OCI-LY7 (cell line): ENCODE measurements at regions not wholly inside any gene's neighbourhood (a gene's known extent, or its start where the extent isn't known, plus 50 kb on each side); places are given as distances from the start of the nearest gene placed in this dataset.

ENCODE experiments used
- CTCF ChIP-seq: fragments of 200-600 bp; sonication (generic); conservative IDR thresholded peaks from 2 replicates; pipeline ENCODE4 v1.5.1; 2014; ENCODE audit warnings: mild to moderate bottlenecking, antibody characterized with exemption, low read length, moderate library complexity, mixed read lengths
- EZH2phosphoT487 ChIP-seq: fragments of 200-600 bp; sonication (generic); IDR thresholded peaks from 2 replicates; pipeline ENCODE4 v1.6.1; 2018; ENCODE audit warnings: low read depth, borderline replicate concordance, mild to moderate bottlenecking, mixed run types, antibody characterized with exemption, low read length, moderate library complexity, mixed read lengths

DNA sequence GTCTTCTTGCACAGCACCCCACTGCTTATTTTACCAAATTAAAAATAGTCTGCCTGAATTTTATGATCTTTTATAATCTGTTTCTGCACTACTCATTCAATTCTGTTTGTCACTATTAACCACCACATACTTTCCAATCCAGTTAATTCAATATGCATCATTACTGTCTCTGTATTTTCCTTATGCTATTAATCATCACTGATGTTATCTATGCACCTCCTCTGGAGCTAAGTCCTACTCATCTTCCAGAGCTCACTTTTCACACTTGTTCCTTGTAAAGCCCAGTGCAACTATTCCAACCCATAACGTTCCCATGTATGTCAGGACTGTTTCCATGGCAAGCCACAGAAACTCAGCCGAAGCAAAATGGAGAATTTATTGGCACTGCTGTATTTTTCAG is 713.6 kb downstream of the PLCL1 start:
- TF ChIP-seq CTCF (no peak), EZH2phosphoT487 (no peak)
